Transverse colon (tissue), 4 donors: ENCODE measurements at regions not wholly inside any gene's neighbourhood (a gene's known extent, or its start where the extent isn't known, plus 50 kb on each side); places are given as distances from the start of the nearest gene placed in this dataset.

Source experiments
- DNase-seq: peaks from one replicate; pipeline ENCODE4 v3.0.0-alpha.2; 2019
- H3K27ac ChIP-seq, 4 donors: fragments of 200-600 bp; sonication (generic); 2 replicates each; pipeline ENCODE4 v1.5.1; 2016 to 2018; ENCODE audit warnings: inconsistent platforms in 4 of 4
- H3K27me3 ChIP-seq: fragments of 200-600 bp; sonication (generic); 2 replicates; pipeline ENCODE4 v1.5.1; 2017; ENCODE audit warnings: inconsistent platforms
- H3K36me3 ChIP-seq, 4 donors: fragments of 200-600 bp; sonication (generic); 2 replicates each; pipeline ENCODE4 v1.5.1; 2017 to 2019; ENCODE audit warnings: inconsistent platforms in 4 of 4
- H3K4me1 ChIP-seq, 4 donors: fragments of 200-600 bp; sonication (generic); 2 replicates each; pipeline ENCODE4 v1.5.1; 2017 to 2020; ENCODE audit warnings: inconsistent platforms in 4 of 4
- H3K4me3 ChIP-seq, 4 donors: fragments of 200-600 bp; sonication (generic); 1 replicate in 1 of 4; 2 replicates in 3 of 4; pipeline versions ENCODE4 v1.5.1 to v1.6.1; 2017 to 2019; ENCODE audit warnings: inconsistent platforms in 4 of 4
- H3K9me3 ChIP-seq, 2 donors: fragments of 200-600 bp; sonication (generic); 2 replicates each; pipeline ENCODE4 v1.5.1; 2017 to 2019; ENCODE audit warnings: inconsistent platforms in 2 of 2
- CTCF ChIP-seq, 5 experiments: fragments of 200-600 bp in 3 of 5; fragments of 450-650 bp in 2 of 5; sonication (generic) in 3 of 5; IDR thresholded peaks; 1 replicate in 2 of 5; 2 replicates in 3 of 5; pipeline ENCODE4 v1.5.1; 2016 to 2017; ENCODE audit warnings: antibody characterized with exemption in 5 of 5, inconsistent platforms in 3 of 5, mild to moderate bottlenecking in 2 of 5, moderate library complexity in 1 of 5
- EP300 ChIP-seq: sonication (generic); formaldehyde crosslinking; IDR thresholded peaks from one replicate; pipeline ENCODE4 v1.6.1; 2017; ENCODE audit warnings: antibody characterized with exemption, low read depth
- POLR2A ChIP-seq: fragments of 450-650 bp; IDR thresholded peaks from one replicate; pipeline ENCODE4 v1.6.1; 2016; ENCODE audit warnings: antibody characterized with exemption, mild to moderate bottlenecking, moderate library complexity
- POLR2AphosphoS5 ChIP-seq, 3 donors: sonication (generic); formaldehyde crosslinking; IDR thresholded peaks; one replicate each; pipeline ENCODE4 v1.6.1; 2016; ENCODE audit warnings: antibody characterized with exemption in 3 of 3
- WGBS, 2 donors: methylation state at CpG; one replicate each; pipeline ENCODE4 v1.1.5; 2018; ENCODE audit warnings: low coverage in 1 of 2; 5-methylcytosine and 5-hydroxymethylcytosine counted together
- in situ Hi-C, 4 donors: fragments of 200-750 bp; cut with MboI; loops; one replicate each; pipeline versions ENCODE4 v1.15.0 to v1.15.1; 2017; ENCODE audit warnings: low sequenced_read_pairs in 3 of 4, low pct_ligation_motif_present in 1 of 4, low pct_unique_long_range_greater_than_20kb in 1 of 4
- intact Hi-C: fragments of 100-400 bp; cut with DNase I; formaldehyde crosslinking; loops from one replicate; pipeline ENCODE4 v1.15.1; 2023; ENCODE audit warnings: low total_unique reads

- H3K4me3 ChIP-seq = no peak overlapping the region
- DNase-seq = no peak
- peaks cover 0 to 20% (median 11%) of the 10 kb centered on the region in 4 donors for H3K4me1 ChIP-seq
- no peak for TF ChIP-seq CTCF (IDR thresholded peaks at IDR 0.05)
- no peak for TF ChIP-seq POLR2AphosphoS5 (IDR thresholded peaks at IDR 0.05)
- TF ChIP-seq POLR2A = no peak
- no peak for TF ChIP-seq EP300
- in situ Hi-C loops = no loop called here
- H3K27ac ChIP-seq = no peak overlapping the region
- intact Hi-C loops = no loop called here
- H3K9me3 ChIP-seq = no peaks in the 10 kb centered on the region
- WGBS, 2 donors = 66% methylated on average over 4 of the region's 4 CpGs; no CpG with 5 or more reads in 1 of the 2 donors
- no peaks in the 10 kb centered on the region for H3K36me3 ChIP-seq
- peaks cover 18% of the 10 kb centered on the region for H3K27me3 ChIP-seq
These were observed 58.4 kb downstream of the KLHDC7A start for GRCh38 chr1:18539171-18539570.

GRCh38 chr1:18540136-18540765 is 59.5 kb downstream of the KLHDC7A start:
- TF ChIP-seq POLR2AphosphoS5 (IDR thresholded peaks at IDR 0.05) (no peak), CTCF (IDR thresholded peaks at IDR 0.05) (no peak), EP300 (no peak), POLR2A (no peak)
- Histone ChIP-seq H3K27ac (no peak overlapping the region), H3K4me1 (peaks cover 0 to 10% (median 7%) of the 10 kb centered on the region in 4 donors), H3K4me3 (no peak overlapping the region), H3K36me3 (no peaks in the 10 kb centered on the region), H3K27me3 (peaks cover 18% of the 10 kb centered on the region), H3K9me3 (no peaks in the 10 kb centered on the region)
- in situ Hi-C loops = no loop called here
- 74 to 80% methylated on average over 1 to 3 of the region's 3 CpGs for WGBS, 2 donors
- intact Hi-C loops = no loop called here
- no peak for DNase-seq

GRCh38 chr1:18541046-18541795 is 60.5 kb downstream of the KLHDC7A start:
- Histone ChIP-seq H3K4me3 (no peak overlapping the region), H3K27me3 (peaks cover 18% of the 10 kb centered on the region), H3K4me1 (peaks cover 0 to 9% (median 4%) of the 10 kb centered on the region in 4 donors), H3K36me3 (no peaks in the 10 kb centered on the region), H3K27ac (no peak overlapping the region), H3K9me3 (no peaks in the 10 kb centered on the region)
- no peak for TF ChIP-seq POLR2AphosphoS5 (IDR thresholded peaks at IDR 0.05)
- no peak for TF ChIP-seq CTCF (IDR thresholded peaks at IDR 0.05)
- no peak for TF ChIP-seq EP300
- TF ChIP-seq POLR2A = no peak
- DNase-seq = no peak
- 90% methylated on average over 9 of the region's 9 CpGs; no CpG with 5 or more reads in 1 of the 2 donors for WGBS, 2 donors
- in situ Hi-C loops (no loop called here), intact Hi-C loops (no loop called here)

GRCh38 chr1:18542351-18542750 is 61.6 kb downstream of the KLHDC7A start:
- in situ Hi-C loops = no loop called here
- 45 to 80% methylated on average over 2 to 8 of the region's 8 CpGs for WGBS, 2 donors
- Histone ChIP-seq H3K4me3 (no peak overlapping the region), H3K4me1 (peaks cover 0 to 7% (median 3%) of the 10 kb centered on the region in 4 donors), H3K27me3 (peaks cover 18% of the 10 kb centered on the region), H3K9me3 (no peaks in the 10 kb centered on the region), H3K27ac (no peak overlapping the region), H3K36me3 (no peaks in the 10 kb centered on the region)
- intact Hi-C loops = no loop called here
- TF ChIP-seq POLR2AphosphoS5 (IDR thresholded peaks at IDR 0.05) = no peak
- no peak for TF ChIP-seq CTCF (IDR thresholded peaks at IDR 0.05)
- no peak for TF ChIP-seq EP300
- TF ChIP-seq POLR2A = no peak
- no peak for DNase-seq
